ENCODE measurements at regions not wholly inside any gene's neighbourhood (a gene's known extent, or its start where the extent isn't known, plus 50 kb on each side); places are given as distances from the start of the nearest gene placed in this dataset.

- TF ChIP-seq CTCF (conservative IDR thresholded peaks at IDR 0.05; ENCODE audit: low read depth, low read length) (no peak), EZH2phosphoT487 (IDR thresholded peaks at IDR 0.05; ENCODE audit: borderline replicate concordance, low read length) (no peak), EZH2 (IDR thresholded peaks at IDR 0.05; ENCODE audit: low read length, unreplicated experiment) (no peak)
These were observed 706.5 kb upstream of the MIR17HG start for GRCh38 chr13:90640976-90641375.
